HG03135 (cell line): ENCODE measurements at regions not wholly inside any gene's neighbourhood (a gene's known extent, or its start where the extent isn't known, plus 50 kb on each side); places are given as distances from the start of the nearest gene placed in this dataset.

Source experiments
- ATAC-seq: cut with Tn5 transposase; IDR thresholded peaks from one replicate; pipeline ENCODE4 v1.9.1; 2021; ENCODE audit warnings: mild to moderate bottlenecking, moderate library complexity; ENCODE audit not compliant: unreplicated experiment

DNA sequence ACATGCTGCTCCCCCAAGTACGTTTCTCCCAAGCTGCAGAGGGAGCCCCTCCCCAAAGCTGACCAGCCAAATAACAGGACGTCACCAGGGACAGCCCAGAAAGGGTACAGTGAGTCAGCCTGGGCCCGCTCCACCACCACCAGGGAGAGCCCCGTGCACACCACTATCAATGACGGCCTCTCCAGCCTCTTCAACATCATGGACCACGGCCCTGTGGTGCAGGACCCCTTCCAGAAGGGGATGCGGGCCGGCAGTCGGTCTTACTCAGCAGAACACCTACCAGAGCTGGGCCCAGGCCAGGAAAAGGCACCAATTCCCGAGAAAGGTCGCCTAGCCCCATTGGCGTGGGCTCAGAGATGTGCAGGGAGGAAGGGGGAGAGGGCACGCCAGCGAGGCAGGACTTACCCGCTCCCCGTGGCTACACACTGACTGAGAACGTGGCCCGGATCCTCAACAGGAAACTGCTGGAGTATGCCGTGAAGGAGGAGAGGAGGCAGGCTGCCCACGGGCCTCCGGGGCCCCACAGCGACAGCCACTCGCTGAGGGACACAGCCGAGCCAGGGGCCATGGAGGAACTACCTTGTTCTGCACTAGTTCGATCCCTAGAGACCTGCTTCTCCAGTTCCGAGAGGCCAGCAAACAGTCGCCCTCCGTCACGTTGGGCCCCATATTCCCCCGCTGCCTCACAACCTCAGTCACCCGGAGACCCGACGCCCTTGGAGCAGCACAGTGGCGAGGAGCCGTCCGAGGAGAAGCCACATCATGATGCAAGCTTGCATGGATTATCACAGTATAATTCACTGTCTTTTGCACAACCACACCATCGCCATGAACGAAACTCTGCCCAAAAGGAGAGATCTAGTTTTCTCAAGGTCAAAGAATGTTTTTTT, 815.9 kb upstream of the KLHL1 start:
- no peak for ATAC-seq

DNA sequence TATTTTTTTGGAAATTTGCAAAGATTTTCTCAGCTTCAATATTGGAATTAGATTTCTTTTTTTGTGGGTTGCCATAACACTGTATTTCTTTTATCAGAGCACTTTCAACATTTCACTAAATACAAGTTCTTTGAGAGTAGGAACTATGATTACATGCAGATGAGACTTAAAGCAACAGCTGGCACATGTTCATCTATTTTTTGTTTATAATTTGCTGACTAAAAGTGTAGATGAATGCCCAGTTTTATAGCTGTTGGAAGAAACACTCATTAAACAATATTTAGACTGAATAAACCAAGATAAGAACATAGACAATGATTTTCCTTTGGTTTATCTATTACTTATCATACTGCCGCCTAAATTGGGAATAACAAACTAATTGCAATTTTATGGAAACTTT, 803.0 kb upstream of the KLHL1 start:
- no peak for ATAC-seq

DNA sequence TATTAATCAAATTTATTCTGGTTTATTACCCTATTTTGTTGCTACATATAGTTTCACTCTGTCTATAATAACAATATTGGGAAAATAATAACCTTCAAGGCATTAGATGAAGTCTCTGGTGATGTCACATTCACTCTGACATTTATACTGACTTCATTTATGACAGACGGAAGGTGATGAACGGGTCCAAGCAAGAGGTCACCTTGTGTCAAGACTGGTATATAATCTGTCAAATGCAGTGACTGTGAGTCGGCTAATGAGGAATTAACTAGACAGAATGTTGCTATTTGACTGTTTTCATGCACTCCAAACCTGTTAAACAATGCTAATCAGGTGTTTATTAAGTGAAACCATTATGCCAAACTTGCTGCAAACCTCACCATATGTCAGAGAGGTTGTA, 800.5 kb upstream of the KLHL1 start:
- no peak for ATAC-seq

DNA sequence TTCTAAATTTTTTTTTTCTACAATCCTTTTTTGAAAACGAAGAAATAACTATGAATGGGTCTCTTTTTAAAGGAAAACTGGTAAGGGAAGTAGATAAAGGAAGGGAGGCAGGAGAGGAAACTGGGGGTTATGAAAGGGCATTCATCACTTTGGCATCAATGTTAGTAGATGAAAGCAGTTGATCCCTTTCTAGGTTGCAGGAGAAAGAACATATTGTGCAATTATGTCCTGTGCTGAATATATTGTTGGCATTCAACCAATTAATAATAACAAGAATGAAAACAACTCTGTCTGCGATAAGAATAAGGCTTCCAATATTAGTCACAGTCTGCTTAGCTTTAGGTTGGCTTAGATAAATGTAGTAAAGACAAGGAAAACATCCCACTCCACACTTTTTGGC, 796.8 kb upstream of the KLHL1 start:
- ATAC-seq: no peak

DNA sequence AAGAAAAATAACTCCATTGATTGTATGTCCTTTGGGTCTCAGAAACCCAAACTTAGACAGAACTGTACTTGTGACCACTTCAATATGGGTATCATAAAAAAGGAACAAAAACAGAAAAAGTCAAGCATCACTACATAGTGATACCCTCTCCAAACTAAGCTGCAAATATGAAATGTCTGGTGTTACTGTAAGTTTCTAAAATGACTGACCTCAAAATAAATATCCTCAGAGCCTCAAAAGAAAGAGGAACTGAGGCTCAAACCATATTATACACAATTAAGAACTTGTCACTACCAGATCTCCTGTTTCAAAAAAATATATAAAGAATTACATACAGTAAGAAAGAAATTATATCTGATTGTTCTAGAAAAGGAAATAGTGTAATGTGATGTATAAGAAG, 787.9 kb upstream of the KLHL1 start:
- ATAC-seq: no peak

DNA sequence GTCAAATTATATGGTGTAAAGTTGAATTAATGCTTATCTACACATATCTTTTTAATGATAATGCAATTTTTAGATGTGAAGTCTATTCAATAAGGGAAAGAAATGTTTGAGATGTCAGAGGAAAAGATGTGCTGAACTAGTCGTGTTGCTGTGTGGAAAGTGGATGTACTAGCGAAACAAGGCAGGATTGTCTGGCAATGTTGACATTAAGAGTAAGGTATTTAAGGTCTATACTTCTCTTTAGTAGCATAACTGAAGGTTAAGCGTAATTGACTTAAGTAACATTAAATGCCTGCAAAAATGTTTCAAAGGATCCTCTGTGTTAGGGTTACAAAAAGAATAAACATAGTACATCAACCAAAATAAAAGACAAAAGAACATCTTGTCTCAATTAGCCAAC, 787.3 kb upstream of the KLHL1 start:
- ATAC-seq: no peak

DNA sequence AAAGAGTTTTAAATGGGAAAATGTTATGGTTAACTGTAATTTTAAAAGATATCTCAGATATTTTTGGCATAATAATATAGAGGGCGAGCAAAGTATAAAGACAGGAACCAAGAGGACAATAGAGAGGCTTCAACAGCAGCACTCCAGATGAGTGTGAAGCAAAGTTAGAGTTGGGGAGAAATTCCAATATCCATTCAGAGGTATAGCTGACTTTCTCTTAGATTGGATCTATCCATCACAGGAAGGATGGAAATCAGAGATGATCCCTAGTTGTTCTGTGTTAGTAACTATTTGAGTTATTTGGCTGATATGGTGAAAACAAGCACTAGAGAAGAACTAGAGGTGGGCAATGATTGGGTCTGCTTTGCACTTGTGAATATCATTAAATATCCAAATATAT, 786.0 kb upstream of the KLHL1 start:
- ATAC-seq: no peak

DNA sequence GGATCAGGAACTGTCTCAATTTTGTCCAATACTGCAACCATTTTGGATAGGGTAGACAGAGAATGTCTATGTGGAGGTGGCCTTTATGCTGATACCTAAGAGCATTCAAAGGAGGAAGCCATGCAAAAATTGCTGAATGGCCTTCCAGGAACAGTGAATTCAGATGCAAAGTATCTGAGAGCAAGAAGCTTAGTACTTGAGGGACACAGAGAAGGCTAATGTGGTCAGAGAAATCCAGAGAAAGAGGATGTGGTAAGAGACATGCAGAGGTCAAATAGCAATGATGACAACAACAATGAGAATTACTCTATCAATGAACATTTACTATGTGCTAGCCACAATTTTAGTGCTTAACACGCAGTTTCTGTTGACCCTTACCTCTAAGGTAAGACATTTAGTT, 785.6 kb upstream of the KLHL1 start:
- ATAC-seq: no peak

DNA sequence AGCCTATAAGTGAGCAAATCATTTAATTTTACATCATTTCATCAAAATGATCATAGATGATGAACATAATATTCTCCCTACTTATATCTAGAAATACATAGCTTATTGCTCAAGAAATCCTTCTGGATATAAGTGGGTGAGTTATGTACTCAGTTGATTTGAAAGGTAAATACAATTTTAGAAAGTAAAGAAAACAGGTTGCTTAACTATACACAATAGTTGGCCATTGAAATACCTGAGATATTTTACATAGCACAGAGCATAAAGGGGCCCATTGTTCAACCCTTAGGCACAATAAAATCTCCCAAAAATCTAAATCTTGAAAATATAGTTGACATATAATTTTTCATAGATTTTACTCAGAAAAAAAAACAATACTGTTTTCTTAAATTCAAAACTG, 782.0 kb upstream of the KLHL1 start:
- ATAC-seq: no peak

DNA sequence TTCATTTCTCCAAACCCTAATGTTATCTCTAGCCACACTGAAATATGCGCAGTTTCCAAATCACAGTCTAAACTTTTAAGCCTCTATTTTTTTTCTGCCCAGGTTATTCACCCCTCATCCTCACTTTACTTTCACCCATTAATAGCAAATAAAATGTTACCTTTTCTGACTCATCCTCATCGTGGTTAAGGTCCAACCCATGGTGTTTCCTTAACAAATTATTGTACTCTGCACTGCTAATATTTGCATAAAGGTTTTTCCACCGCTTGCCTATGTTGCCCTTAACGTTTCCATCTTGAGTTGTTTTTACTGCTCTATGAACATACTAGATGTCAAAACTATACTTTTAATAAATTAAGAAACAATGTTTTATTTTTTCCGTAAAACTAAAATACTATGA, 780.9 kb upstream of the KLHL1 start:
- ATAC-seq: no peak

DNA sequence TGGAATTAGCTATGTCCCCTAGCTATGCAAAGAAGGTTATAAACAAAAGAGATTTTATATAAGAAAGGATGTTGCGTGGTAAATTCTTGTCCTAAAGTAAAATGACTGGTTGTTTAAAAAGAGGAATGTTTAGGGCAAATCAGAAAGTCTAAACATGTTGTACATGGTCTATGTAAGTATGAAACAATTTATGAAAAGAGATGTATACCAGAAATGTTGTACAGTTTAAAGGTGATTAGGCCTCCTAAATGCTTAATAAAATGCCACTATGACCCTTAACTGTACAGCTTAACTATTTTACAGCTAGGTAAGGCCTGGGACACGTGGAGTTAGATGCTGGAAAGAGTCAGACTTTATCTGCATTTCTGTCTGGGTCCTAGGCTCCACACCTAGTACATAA, 775.9 kb upstream of the KLHL1 start:
- no peak for ATAC-seq

DNA sequence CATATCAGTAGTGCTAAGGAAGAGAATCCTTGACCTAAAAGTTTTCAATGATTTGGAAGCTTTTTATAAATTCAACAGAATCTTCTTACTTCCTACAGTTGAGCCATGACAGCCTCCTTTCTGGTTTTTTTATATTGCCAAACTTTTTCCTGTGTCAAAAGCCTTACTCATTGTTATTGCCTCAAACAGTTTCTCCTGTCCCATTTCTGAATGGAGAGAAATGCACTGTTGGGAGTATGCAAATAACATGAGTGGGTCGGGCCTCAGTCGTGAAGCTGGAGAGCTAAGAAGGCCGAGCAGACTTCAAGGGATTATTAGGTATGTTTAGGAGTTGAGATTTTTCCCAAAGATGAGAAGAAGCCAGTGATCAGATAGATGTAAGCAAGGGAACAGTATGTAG, 766.4 kb upstream of the KLHL1 start:
- ATAC-seq: no peak

DNA sequence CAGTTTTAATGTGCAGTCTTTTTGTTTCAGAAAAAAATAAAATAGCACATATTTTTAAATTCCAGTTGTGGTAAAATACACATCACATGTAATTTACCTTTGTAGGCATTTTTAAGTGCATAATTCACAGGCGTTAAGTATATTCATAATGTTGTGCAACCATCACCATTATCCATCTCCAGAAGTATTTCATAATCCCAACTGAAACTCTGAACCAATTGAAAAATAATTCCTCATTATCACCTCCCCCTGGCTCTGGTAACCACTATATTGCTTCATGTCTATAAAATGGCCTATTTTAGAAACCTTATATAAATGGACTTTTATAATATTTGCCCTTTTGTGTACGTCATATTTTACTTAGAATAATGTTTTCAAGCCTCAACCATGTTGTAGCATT, 756.5 kb upstream of the KLHL1 start:
- no peak for ATAC-seq

DNA sequence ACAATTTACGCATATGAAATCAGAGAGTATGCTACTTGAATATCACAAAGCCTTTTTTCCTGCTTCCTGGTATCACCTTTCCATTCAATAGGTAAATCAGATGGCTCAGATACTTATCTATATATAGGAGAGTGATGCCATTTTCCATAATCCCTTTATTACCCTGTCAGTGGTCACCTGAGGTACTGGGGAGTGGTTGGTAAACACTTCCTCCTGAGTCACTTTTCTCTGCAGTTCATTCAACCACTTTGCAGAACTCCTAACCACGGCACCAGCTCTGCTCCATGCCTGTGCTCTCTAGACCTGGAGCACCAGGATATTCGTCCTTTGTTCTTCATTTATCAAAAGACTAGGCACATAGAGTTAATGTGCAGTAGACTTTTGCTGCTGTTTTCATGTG, 748.5 kb upstream of the KLHL1 start:
- no peak for ATAC-seq

DNA sequence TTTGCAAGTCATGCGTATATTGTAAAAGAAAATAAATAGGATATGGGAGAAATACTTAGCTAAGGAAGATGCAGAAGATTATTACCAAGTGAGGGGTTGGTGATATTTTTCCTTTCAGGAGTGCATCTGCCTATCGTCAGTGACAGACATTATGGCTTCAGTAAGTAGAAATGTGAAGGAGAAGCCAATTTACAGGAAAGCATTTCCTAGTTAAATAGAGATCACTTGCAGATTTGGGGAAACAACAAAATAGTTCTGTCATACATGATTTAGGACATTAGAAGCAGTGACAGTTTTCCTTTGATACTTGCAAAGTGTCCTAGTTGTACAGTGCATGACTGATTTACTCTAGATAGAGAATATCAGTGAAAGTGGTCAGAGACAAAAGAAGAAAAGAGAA, 747.8 kb upstream of the KLHL1 start:
- ATAC-seq: no peak

DNA sequence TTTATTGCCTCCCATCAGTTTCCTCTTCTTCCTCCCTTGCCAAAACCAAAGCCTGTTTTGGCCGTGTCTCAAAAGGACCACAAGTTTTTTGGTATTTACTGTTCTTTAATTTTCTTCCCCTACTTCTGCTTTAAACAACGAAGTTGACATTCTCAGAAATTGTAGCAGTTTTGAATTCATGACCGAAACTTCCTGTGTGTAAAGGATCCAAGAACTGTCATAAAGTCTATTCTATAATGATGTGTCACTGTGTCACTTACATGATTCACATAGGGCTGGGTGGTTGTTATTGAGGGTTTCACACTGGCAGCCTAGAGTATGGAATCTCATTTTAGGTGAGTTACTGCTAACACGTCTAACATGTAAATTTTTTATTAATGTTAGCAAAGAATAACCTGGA, 741.0 kb upstream of the KLHL1 start:
- no peak for ATAC-seq

DNA sequence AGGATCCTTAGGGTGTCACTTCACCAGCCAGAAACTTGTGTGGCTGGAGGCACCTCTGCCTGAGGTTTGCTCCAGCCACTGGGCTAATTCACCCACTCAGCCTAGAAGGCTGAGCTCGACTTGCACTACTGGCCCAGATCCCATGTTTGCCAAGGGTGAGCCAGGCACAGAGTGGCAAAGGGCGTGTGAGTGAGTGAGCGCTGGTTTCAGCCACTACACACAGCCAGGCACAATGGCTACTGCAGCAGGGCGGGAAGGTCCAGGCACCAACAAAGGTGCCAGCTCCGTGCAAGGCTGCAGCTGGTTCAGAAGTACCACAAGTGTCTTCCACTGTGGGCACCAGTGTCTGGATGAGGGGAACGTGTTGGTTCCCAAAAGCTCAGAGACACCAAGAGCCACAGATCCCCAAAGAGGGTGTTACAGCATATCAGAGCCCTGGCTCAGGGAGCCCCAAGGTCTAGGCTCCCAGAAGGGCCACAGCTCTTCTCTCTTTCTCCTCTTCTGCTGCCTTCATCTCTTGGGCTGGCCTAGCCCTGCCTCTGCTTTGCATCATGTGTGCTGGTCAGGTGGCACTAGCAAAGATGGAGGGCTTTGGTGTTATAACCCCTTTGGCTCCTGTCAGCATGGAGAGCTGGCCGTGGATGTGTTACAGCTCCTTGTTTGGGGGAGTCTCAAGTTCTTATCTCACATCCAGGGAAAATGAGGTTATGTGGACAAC, 736.3 kb upstream of the KLHL1 start:
- ATAC-seq: no peak

DNA sequence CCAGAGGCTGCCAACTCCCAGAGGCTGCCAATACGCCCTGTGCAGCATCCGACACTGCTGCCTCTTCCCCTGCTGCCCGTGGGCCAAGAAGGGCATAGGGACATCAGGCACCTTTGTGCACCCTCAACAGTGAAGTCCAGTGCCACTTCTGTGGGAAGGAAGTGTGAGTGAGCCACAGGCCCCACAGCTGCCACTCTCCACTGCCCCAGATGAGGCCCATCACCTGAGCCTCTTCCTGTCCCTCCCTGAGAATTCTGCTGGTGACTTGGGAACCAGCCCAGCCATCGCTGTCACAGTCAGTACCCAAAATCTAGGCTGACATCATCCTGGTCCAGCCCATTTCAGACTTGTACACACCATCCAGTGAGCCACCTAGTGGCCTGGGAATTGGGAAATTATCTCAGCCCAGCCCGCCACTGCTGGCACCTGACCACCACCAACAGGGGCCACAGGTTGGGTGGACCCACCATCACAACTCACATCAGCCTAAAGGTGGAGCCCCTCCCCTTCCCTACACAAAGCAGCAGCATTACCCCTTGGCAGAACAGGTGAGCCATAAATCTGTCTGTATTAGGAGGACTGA, 733.9 kb upstream of the KLHL1 start:
- no peak for ATAC-seq

DNA sequence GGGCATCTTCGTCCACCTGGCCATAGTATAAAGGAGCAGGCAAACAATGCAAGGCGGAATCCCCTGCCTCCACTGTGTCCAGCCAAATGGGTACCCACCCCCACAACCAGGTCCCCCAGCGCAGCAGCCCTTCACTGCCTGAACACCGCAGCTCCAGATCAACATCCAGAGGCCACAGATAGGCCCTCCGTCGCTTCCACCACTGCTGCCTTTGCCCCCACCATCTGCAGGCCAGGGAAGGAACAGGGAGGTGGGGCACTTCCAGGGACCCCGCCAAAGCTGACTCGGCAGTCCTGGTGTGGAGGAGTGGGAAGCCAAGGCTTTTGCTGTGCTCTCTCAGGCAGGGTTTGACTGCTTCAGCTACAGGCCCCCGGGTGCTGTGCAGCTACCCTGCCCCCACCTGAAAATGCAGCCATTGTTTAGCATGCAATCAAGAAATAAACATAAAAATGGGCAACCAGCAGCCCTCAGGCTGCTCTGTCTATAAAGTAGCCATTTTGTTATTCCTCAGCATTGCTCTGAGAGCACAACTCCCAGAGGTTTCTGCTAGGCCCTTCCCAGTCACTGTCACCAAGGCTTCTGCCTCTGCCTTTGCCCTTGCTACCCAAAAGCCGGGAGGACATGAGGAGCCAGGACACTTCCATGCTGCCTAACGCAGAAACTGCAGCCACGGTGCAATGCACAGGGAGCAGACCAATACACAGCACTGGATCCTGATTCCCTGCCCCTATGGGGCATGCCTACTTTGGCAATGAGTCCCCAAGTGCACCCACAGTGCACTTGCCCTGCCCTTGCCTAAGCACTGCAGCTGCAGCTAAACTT, 733.2 kb upstream of the KLHL1 start:
- ATAC-seq: no peak

DNA sequence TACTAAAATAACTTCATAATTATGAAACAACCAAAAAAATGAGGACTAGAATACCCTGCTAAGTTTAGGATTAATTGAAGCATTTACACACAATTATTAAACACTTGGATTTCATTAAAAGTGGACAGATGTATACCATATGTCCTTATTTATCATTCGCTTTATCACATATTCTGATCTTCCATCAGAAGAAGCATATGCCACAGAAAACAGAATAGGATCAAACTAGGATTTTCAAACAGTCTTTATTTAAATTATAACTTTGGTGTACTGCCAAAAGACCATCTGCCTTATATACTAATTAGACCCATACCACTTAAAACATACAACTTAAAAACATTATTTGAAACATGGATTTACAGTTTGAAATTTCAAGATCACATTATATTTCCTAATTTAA, 727.1 kb upstream of the KLHL1 start:
- ATAC-seq: no peak

DNA sequence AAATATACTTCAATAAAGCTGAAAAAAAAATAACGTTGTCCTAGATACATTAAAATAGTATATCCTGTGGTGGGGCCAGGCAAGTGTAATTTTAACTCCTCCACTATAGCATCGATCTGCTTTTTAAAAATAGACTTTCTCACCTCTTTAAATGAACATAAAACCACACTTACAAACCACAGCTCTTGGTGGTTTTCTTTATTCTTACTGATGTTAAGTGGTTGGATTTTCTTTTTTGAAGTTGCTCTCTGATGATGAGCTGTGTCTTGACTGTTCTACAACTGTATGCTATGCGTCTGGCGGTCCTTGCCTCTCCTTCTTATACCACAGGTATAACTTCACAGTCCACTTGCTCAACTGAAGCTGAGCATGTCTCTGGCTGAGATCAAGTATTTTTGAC, 721.5 kb upstream of the KLHL1 start:
- ATAC-seq: no peak
